ENCODE measurements at regions not wholly inside any gene's neighbourhood (a gene's known extent, or its start where the extent isn't known, plus 50 kb on each side); places are given as distances from the start of the nearest gene placed in this dataset.

DNA sequence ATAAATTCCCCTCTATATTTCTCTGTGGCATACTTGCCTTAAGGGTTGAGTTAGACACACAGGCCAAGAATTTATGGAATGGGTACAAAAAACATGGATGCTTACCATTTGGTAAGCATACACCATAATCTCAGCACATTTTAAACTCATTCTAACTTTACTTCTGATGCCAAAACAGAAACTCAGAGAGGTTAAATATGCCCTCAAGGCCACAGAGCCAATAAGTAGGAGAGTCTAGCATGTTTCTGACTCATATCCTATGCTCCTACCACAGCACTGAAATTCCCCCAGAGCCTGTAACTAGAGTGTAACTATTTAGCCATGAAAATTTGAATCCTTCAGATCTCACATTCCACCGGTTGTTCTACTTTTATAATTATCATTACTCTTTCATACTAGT is 559.7 kb downstream of the ACTL7B start:
- no peak for DNase-seq (ENCODE audit: low read depth)
- no peak overlapping the region for H3K4me3 ChIP-seq (ENCODE audit: low read depth, low read length)
- TF ChIP-seq, protein P1, sequence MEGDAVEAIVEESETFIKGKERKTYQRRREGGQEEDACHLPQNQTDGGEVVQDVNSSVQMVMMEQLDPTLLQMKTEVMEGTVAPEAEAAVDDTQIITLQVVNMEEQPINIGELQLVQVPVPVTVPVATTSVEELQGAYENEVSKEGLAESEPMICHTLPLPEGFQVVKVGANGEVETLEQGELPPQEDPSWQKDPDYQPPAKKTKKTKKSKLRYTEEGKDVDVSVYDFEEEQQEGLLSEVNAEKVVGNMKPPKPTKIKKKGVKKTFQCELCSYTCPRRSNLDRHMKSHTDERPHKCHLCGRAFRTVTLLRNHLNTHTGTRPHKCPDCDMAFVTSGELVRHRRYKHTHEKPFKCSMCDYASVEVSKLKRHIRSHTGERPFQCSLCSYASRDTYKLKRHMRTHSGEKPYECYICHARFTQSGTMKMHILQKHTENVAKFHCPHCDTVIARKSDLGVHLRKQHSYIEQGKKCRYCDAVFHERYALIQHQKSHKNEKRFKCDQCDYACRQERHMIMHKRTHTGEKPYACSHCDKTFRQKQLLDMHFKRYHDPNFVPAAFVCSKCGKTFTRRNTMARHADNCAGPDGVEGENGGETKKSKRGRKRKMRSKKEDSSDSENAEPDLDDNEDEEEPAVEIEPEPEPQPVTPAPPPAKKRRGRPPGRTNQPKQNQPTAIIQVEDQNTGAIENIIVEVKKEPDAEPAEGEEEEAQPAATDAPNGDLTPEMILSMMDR (IDR thresholded peaks at IDR 0.05; ENCODE audit: low read depth, low read length) = no peak
- TF ChIP-seq MYC (IDR thresholded peaks at IDR 0.05; ENCODE audit: low read depth, low read length) (no peak), POLR2A (IDR thresholded peaks at IDR 0.05; ENCODE audit: extremely low read depth, insufficient read length) (no peak)
- TF ChIP-seq, protein P2, sequence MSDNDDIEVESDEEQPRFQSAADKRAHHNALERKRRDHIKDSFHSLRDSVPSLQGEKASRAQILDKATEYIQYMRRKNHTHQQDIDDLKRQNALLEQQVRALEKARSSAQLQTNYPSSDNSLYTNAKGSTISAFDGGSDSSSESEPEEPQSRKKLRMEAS (IDR thresholded peaks at IDR 0.05; ENCODE audit: low read depth, low read length) = no peak

DNA sequence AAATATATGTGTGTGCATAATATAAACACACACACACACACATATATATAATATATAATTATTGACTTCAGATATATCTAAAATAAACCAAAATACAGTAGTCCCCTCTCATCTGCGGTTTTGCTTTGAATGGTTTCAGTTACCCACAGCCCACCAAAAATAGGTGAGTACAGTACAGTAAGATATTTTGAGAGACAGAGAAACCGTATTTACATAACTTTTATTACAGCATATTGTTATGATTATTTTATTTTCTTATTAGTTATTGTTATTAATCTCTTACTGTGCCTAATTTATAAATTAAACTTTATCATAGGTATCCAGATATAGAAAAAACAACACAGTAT is 564.2 kb downstream of the ACTL7B start:
- TF ChIP-seq POLR2A (IDR thresholded peaks at IDR 0.05; ENCODE audit: extremely low read depth, insufficient read length) = no peak
- TF ChIP-seq, protein P2 (IDR thresholded peaks at IDR 0.05; ENCODE audit: low read depth, low read length) = no peak
- TF ChIP-seq, protein P1 (IDR thresholded peaks at IDR 0.05; ENCODE audit: low read depth, low read length) = no peak
- TF ChIP-seq MYC (IDR thresholded peaks at IDR 0.05; ENCODE audit: low read depth, low read length) = no peak
- no peak for DNase-seq (ENCODE audit: low read depth)

DNA sequence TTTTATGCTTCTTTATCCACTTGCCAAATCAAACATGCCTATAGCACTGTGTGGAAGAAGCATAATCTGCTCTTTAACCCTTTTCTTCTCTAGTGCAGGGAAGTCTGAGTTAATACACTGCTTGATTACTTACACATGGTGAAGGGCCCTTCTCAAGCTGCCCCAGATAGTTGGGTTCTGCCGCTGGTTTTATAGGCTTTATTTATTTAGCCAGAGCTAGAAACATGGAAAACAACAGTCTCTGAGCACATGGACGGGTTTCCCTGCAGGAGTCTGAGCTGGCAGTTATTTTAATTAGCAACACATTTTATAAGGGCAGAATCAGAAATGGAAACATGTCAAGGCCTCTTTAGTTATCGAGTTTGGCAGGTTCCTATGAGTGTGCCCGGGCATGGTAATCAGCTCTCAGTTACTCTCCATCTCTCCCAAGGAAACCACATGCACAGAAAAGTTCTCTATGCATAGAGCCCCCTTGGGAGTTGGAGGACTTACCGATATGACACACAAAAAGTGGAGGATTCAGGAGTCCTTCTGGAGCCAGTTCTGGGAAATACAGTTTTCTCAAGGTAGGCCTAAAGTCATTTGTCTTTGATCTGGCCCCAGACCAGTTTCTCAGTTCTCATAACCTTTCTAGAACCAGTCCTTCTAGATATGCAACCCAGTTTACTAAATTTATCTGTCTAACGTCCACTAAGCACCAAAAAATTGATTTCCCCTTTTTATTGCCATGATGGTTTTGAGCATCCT is 564.8 kb downstream of the ACTL7B start:
- no peak for DNase-seq (ENCODE audit: low read depth)
- TF ChIP-seq, protein P1 (IDR thresholded peaks at IDR 0.05; ENCODE audit: low read depth, low read length) = no peak
- TF ChIP-seq, protein P2 (IDR thresholded peaks at IDR 0.05; ENCODE audit: low read depth, low read length) = no peak
- no peak for TF ChIP-seq MYC (IDR thresholded peaks at IDR 0.05; ENCODE audit: low read depth, low read length)
- TF ChIP-seq POLR2A (IDR thresholded peaks at IDR 0.05; ENCODE audit: extremely low read depth, insufficient read length) = no peak
- no peak overlapping the region for H3K4me3 ChIP-seq (ENCODE audit: low read depth, low read length)

More for the DNA sequence above, 564.2 kb downstream of the ACTL7B start:
- no peak overlapping the region for H3K4me3 ChIP-seq (ENCODE audit: low read depth, low read length)

DNA sequence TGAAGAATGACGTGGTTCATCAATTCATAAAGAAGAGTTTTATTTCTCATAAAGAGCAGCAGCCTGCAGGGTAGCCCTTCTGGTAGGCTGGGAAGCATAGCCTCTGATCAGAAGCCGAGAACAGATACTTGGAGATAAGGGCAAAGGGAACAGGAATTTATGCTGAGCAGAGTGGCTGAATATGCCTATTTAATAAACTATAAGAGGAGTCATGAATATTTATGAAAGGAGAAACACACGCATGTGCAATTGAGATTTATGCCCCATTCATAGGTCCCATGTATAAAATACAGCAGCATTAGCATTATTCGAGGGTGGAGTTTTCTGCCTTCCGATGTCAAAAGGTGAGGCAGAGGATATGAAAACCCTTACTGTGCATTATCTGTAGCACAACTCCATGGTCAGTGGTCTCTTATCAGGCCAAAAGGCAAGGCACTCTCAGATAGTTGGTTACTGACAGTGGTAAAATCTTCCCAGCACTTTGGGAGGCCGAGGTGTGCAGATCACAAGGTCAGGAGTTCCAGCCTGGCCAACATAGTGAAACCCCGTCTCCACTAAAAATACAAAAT is 569.1 kb downstream of the ACTL7B start:
- TF ChIP-seq POLR2A (IDR thresholded peaks at IDR 0.05; ENCODE audit: extremely low read depth, insufficient read length) = no peak
- TF ChIP-seq MYC (IDR thresholded peaks at IDR 0.05; ENCODE audit: low read depth, low read length) = no peak
- TF ChIP-seq, protein P2 (IDR thresholded peaks at IDR 0.05; ENCODE audit: low read depth, low read length) = no peak
- TF ChIP-seq, protein P1 (IDR thresholded peaks at IDR 0.05; ENCODE audit: low read depth, low read length) = no peak
- no peak for DNase-seq (ENCODE audit: low read depth)
- no peak overlapping the region for H3K4me3 ChIP-seq (ENCODE audit: low read depth, low read length)

DNA sequence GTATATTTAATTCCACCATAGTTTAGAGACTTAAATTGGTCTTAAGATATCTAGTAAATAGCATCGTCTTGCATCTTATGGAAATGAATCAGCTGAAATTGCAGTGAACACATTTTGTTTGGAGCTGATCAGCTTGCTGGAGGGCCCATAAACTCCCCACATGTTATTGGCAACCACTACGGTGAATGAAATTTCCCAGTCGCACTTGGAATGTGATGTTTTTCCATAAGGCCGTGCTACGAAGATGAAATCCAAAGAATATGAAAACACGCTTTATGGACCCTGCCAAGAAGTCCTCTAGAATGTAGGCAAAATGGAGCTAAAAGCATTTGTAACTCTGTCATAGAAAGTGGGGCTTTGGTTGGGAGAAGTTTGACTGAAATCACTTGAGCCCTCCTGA is 572.1 kb downstream of the ACTL7B start:
- TF ChIP-seq, protein P2 (IDR thresholded peaks at IDR 0.05; ENCODE audit: low read depth, low read length) = no peak
- TF ChIP-seq MYC (IDR thresholded peaks at IDR 0.05; ENCODE audit: low read depth, low read length) (no peak), POLR2A (IDR thresholded peaks at IDR 0.05; ENCODE audit: extremely low read depth, insufficient read length) (no peak)
- TF ChIP-seq, protein P1 (IDR thresholded peaks at IDR 0.05; ENCODE audit: low read depth, low read length) = no peak
- no peak for DNase-seq (ENCODE audit: low read depth)
- H3K4me3 ChIP-seq (ENCODE audit: low read depth, low read length) = no peak overlapping the region
